ENCODE measurements at regions not wholly inside any gene's neighbourhood (a gene's known extent, or its start where the extent isn't known, plus 50 kb on each side); places are given as distances from the start of the nearest gene placed in this dataset.

DNA sequence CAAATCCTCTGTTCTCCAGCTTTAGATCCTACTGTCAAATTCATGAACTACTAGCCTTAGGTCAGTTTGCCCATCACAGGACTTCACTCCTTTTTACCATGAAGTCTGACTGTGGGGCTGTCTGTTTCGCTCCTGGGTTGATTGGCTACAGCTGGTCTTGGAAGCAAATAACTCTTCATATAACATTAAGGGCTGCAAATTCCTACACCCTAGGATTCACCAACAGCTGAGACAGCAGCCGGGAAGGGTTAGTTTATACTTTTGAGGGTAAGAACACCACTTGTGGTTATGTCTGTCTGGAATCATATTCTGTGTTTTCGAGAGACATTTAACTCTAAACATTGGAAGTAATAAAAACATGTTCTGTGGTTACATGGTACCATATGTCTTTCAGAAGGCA is 55.9 kb upstream of the KIAA1217 start:
- no peak for ATAC-seq
- Histone ChIP-seq H3K27me3 (ENCODE audit: insufficient read depth, low read length) (no peaks in the 10 kb centered on the region), H3K4me3 (replicated peaks in 1 of 2; ENCODE audit: low read depth in 1 of 2, low read length in 2 of 2) (no peak overlapping the region), H2AFZ (ENCODE audit: low read depth, low read length, poor library complexity, severe bottlenecking) (no peak overlapping the region), H3K36me3 (ENCODE audit: control insufficient read depth in 1 of 2, insufficient read depth in 2 of 2, low read length in 2 of 2) (no peaks in the 10 kb centered on the region), H3K9me2 (ENCODE audit: insufficient read depth) (no peaks in the 10 kb centered on the region), H3K4me2 (ENCODE audit: low read length) (no peak overlapping the region), H4K20me1 (ENCODE audit: insufficient read depth) (no peaks in the 10 kb centered on the region; the same call in 1 of the 2 replicates), H3K27ac (ENCODE audit: low read depth, low read length) (no peak overlapping the region), H3K9me3 (ENCODE audit: control insufficient read depth in 1 of 2, insufficient read depth in 1 of 2, low read depth in 1 of 2, low read length in 2 of 2) (no peaks in the 10 kb centered on the region), H3K79me2 (ENCODE audit: insufficient read depth, low read length) (no peaks in the 10 kb centered on the region), H3K4me1 (ENCODE audit: control insufficient read depth in 1 of 2, insufficient read depth in 2 of 2, low read length in 2 of 2) (no peaks in the 10 kb centered on the region), H3K9ac (ENCODE audit: low read length) (no peak overlapping the region)
- POLR2A ChIA-PET, result interaction anchor here (0.6 kb wide), 1 partner anchor 9 kb away, joined by 3 read pairs; no protein-coding TSS in a partner anchor
- CTCF ChIA-PET, result no interaction called here
- intact Hi-C loops (cut with micrococcal nuclease), result no loop called here
- BruUV-seq (replicated peaks), result no TSS peak
- DNase-seq (ENCODE audit: low read depth, low spot score), result no peak
- TF ChIP-seq POLR2A (IDR thresholded peaks at IDR 0.05; ENCODE audit: borderline replicate concordance, extremely low read depth, insufficient read depth, insufficient read length) (no peak), TCF7L2 (IDR thresholded peaks at IDR 0.05; ENCODE audit: borderline replicate concordance, extremely low read depth, insufficient read depth, insufficient read length) (no peak), CEBPB (IDR thresholded peaks at IDR 0.05; ENCODE audit: low read depth) (no peak), SRF (IDR thresholded peaks at IDR 0.05; ENCODE audit: low read depth) (no peak), EZH2 (IDR thresholded peaks at IDR 0.05) (no peak), EGR1 (IDR thresholded peaks at IDR 0.05; ENCODE audit: low read depth) (no peak), ZFX (IDR thresholded peaks at IDR 0.05) (no peak)
- TF ChIP-seq, protein P1, sequence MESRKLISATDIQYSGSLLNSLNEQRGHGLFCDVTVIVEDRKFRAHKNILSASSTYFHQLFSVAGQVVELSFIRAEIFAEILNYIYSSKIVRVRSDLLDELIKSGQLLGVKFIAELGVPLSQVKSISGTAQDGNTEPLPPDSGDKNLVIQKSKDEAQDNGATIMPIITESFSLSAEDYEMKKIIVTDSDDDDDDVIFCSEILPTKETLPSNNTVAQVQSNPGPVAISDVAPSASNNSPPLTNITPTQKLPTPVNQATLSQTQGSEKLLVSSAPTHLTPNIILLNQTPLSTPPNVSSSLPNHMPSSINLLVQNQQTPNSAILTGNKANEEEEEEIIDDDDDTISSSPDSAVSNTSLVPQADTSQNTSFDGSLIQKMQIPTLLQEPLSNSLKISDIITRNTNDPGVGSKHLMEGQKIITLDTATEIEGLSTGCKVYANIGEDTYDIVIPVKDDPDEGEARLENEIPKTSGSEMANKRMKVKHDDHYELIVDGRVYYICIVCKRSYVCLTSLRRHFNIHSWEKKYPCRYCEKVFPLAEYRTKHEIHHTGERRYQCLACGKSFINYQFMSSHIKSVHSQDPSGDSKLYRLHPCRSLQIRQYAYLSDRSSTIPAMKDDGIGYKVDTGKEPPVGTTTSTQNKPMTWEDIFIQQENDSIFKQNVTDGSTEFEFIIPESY (IDR thresholded peaks at IDR 0.05; ENCODE audit: extremely low read depth, insufficient replicate concordance, low read length), result no peak
- RAD21 ChIA-PET (ENCODE audit: low non-redundant PET in 1 of 2, low total read pairs in 2 of 2, uncharacterized antibody in 2 of 2, unreplicated experiment in 2 of 2), result no interaction called here

DNA sequence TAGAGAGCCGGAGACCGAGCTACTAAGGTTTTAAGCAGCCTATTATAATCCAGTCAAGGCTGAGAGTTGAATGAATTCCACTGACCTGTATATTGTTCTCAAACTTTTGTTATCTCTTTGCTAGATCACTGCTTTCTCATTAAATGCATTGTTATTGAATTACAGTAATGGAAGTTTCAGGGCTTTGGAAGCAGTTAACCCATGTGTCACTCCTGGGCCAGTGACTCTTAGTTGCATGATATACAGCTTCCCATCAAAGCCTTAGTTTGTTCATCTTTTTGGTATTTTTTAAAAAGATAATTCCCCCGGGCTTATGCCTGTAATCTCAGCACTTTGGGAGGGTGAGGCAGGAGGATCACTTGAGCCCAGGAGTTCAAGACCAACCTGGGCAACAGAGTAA is 55.4 kb upstream of the KIAA1217 start:
- DNase-seq (ENCODE audit: low read depth, low spot score), result no peak
- H3K27ac ChIP-seq (ENCODE audit: low read depth, low read length), result no peak overlapping the region
- no peak for TF ChIP-seq EGR1 (IDR thresholded peaks at IDR 0.05; ENCODE audit: low read depth)
- TF ChIP-seq, protein P2, sequence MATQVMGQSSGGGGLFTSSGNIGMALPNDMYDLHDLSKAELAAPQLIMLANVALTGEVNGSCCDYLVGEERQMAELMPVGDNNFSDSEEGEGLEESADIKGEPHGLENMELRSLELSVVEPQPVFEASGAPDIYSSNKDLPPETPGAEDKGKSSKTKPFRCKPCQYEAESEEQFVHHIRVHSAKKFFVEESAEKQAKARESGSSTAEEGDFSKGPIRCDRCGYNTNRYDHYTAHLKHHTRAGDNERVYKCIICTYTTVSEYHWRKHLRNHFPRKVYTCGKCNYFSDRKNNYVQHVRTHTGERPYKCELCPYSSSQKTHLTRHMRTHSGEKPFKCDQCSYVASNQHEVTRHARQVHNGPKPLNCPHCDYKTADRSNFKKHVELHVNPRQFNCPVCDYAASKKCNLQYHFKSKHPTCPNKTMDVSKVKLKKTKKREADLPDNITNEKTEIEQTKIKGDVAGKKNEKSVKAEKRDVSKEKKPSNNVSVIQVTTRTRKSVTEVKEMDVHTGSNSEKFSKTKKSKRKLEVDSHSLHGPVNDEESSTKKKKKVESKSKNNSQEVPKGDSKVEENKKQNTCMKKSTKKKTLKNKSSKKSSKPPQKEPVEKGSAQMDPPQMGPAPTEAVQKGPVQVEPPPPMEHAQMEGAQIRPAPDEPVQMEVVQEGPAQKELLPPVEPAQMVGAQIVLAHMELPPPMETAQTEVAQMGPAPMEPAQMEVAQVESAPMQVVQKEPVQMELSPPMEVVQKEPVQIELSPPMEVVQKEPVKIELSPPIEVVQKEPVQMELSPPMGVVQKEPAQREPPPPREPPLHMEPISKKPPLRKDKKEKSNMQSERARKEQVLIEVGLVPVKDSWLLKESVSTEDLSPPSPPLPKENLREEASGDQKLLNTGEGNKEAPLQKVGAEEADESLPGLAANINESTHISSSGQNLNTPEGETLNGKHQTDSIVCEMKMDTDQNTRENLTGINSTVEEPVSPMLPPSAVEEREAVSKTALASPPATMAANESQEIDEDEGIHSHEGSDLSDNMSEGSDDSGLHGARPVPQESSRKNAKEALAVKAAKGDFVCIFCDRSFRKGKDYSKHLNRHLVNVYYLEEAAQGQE (IDR thresholded peaks at IDR 0.05; ENCODE audit: low read depth), result no peak
- TF ChIP-seq, protein P1 (IDR thresholded peaks at IDR 0.05; ENCODE audit: extremely low read depth, insufficient replicate concordance, low read length), result no peak
- TF ChIP-seq, protein P3, sequence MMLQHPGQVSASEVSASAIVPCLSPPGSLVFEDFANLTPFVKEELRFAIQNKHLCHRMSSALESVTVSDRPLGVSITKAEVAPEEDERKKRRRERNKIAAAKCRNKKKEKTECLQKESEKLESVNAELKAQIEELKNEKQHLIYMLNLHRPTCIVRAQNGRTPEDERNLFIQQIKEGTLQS (IDR thresholded peaks at IDR 0.05), result no peak
- no peak for TF ChIP-seq EZH2 (IDR thresholded peaks at IDR 0.05)
- no peak for TF ChIP-seq CEBPB (IDR thresholded peaks at IDR 0.05; ENCODE audit: low read depth)
- no peak for TF ChIP-seq POLR2A (IDR thresholded peaks at IDR 0.05; ENCODE audit: borderline replicate concordance, extremely low read depth, insufficient read depth, insufficient read length)
- TF ChIP-seq ZFX (IDR thresholded peaks at IDR 0.05), result no peak
- no peak for TF ChIP-seq ELF1 (IDR thresholded peaks at IDR 0.05; ENCODE audit: borderline replicate concordance, low read depth)
- TF ChIP-seq SRF (IDR thresholded peaks at IDR 0.05; ENCODE audit: low read depth), result no peak

More for the DNA sequence above, 55.4 kb upstream of the KIAA1217 start:
- ChIA-PET POLR2A (no interaction called here), RAD21 (ENCODE audit: low non-redundant PET in 1 of 2, low total read pairs in 2 of 2, uncharacterized antibody in 2 of 2, unreplicated experiment in 2 of 2) (no interaction called here), CTCF (no interaction called here)
- H2AFZ ChIP-seq (ENCODE audit: low read depth, low read length, poor library complexity, severe bottlenecking), result no peak overlapping the region
- BruUV-seq (replicated peaks), result no TSS peak
- intact Hi-C loops (cut with micrococcal nuclease), result no loop called here
- no peak overlapping the region for H3K9ac ChIP-seq (ENCODE audit: low read length)
- no peaks in the 10 kb centered on the region for H3K9me2 ChIP-seq (ENCODE audit: insufficient read depth)
- H3K4me3 ChIP-seq (replicated peaks in 1 of 2; ENCODE audit: low read depth in 1 of 2, low read length in 2 of 2), result no peak overlapping the region
- H4K20me1 ChIP-seq (ENCODE audit: insufficient read depth), result no peaks in the 10 kb centered on the region; the same call in 1 of the 2 replicates
- no peaks in the 10 kb centered on the region for H3K27me3 ChIP-seq (ENCODE audit: insufficient read depth, low read length)
- no peaks in the 10 kb centered on the region for H3K9me3 ChIP-seq (ENCODE audit: control insufficient read depth in 1 of 2, insufficient read depth in 1 of 2, low read depth in 1 of 2, low read length in 2 of 2)
- H3K4me1 ChIP-seq (ENCODE audit: control insufficient read depth in 1 of 2, insufficient read depth in 2 of 2, low read length in 2 of 2), result no peaks in the 10 kb centered on the region
- H3K79me2 ChIP-seq (ENCODE audit: insufficient read depth, low read length), result no peaks in the 10 kb centered on the region
- H3K4me2 ChIP-seq (ENCODE audit: low read length), result no peak overlapping the region
- H3K36me3 ChIP-seq (ENCODE audit: control insufficient read depth in 1 of 2, insufficient read depth in 2 of 2, low read length in 2 of 2), result no peaks in the 10 kb centered on the region
- ATAC-seq, result no peak
